Amniotic epithelial cell (primary cell): ENCODE measurements at regions not wholly inside any gene's neighbourhood (a gene's known extent, or its start where the extent isn't known, plus 50 kb on each side); places are given as distances from the start of the nearest gene placed in this dataset.
"Not testable (repeated sequence)": the region's sequence is repeated elsewhere in the genome, so short reads cannot be mapped to it uniquely, and the experiment has no call there.

Experiments used
- DNase-seq: peaks from one replicate; pipeline ENCODE4 v3.0.0-alpha.2; 2010; ENCODE audit warnings: low read depth

- no peak for DNase-seq
Measured at GRCh38 chr14:101080922-101081593, 177.5 kb upstream of the RTL1 start.

DNA sequence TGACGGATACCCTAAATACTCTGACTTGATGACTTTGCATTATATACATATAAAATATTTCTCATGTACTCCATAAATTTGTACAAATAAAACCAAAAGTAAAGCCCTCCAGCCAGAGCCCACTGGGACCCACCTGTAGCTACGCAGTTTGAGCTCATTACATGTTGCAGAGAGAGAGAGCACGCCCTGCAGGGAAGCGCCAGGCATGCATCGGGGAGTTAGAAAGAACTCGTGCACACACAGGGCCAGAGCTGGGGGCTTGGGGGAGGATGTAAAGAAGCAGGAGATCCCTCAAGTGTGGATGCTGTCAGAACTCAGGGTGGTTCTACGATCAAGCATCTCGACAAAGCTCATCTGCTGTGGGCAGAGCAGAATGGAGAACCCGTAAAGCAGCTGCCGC, 178.5 kb upstream of the RTL1 start:
- DNase-seq, result no peak

GRCh38 chr14:101082436-101083384, 179.2 kb upstream of the RTL1 start:
- DNase-seq, result no peak

DNA sequence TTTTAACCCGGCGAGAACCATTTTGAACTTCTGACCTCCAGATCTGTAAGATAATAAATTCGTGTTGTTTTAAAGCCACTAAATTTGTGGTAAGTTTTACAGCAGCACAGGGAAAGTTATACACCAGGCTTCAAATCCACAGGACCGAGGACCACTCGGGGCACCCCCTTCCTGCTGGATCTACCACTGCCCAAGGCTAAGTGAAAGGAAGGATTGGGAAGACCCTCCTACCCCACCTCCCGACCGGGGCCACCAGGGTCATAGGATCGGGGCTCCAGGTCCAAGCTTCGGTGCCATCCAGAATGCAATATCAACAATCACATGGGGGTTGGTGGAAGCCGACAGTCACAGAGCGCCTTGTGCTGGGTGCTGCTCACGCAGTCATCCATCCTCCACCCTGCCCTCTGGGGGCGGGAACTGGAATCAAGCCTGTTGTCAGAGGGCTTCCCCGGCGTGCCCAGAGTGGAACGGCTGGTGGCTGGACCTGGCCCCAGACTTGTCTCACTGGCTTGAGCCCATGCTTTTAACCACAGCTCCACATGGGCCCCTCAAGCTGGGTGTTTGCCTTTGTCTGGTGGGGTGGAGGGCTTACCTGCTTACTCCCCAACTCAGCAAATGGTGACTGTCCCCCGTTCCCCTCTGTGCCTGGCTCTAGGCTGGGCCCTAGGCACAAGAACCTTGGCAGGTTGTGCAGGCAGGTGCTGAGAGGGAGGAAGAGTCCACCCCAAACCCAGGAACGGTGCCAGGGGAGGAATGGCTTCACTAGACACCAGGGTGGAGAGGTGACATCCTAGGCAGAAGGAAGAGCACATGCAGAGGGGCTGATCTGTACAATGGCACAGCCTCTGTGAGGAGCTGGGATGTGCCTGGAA, 180.3 kb upstream of the RTL1 start:
- DNase-seq, result no peak

DNA sequence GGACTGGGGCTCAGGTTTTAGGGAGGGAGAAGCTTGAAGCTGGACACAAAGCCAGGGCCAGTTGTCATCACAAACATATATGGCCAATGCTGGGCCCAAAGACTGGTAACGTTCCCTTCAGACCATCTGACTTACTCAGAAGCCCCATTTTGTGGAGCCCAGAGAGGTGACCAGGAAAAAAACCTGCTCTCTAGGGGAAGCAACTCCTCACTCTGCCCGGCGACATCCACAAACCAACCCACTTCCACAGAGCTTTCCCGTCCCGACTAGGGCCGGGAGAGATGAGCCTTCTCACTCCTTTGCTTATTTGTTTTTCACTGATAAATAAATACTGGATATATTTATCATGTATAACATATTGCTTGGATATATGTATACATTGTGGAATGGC, 180.9 kb upstream of the RTL1 start:
- DNase-seq, result no peak

DNA sequence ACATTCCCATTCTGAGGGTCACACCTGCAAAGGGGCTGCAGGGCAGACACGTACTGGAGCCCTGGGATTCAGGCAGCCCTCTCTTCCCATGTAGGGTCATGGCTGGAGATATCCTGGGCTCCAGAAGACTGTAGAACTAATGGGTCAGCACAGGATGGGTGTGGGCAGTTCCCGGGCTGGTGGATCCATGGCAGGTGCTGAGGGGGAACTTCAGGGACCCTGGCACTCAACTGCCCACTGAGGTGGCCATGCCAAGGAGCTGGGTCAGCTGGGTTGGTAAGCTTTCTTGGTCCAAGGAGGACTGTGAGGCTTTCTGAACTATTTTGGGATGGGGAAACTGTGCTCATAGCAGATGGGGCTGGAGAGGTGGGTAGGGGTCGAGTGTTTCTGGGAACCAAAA, 183.4 kb upstream of the RTL1 start:
- no peak for DNase-seq

- peak; percentile 86 for DNase-seq
Measured at GRCh38 chr14:101087614-101088394, 184.3 kb upstream of the RTL1 start.

GRCh38 chr14:101088395-101088667, 184.8 kb upstream of the RTL1 start:
- no peak for DNase-seq

DNA sequence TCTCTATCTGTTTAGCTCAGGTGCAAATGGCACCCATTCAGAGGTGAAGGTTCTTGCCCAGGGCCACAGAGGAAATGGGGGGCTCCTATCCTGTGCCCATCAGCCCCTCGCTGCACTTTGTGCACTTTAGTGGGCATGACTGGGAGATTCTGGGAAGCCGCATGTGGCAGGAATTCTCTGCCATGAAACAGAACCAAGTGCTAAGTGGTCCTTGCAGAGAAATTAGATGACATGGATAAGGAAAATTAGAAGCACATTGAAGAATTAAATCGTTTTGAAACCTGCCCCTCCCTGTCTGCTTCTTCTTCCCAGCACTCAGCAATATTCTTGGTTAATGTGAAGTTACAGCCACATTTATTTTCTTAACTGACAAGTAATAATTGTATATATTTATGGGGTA, 185.2 kb upstream of the RTL1 start:
- DNase-seq, result no peak

GRCh38 chr14:101090478-101090877, 187.0 kb upstream of the RTL1 start:
- not testable (repeated sequence) for DNase-seq

DNA sequence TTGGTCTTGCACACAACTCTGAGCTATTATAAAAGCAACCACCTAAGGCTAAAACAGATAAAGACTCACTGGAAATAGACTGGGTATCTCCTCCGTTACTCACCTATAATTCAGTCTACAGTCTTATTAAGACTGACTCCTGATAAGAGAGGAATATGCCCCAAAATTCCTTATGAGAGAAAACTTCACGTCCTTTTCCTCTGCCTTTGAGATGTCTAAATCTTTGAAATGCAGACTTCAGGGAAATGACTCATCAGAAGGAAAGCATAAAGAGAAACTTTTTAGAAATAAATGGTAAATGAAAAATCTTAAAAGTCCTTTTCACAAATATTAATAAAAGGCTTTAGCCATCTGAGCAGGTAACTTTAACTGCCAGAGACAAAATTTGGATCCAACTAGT, 187.5 kb upstream of the RTL1 start:
- DNase-seq, result peak; percentile 22

GRCh38 chr14:101094916-101095315, 191.4 kb upstream of the RTL1 start:
- DNase-seq, result not testable (repeated sequence)

- DNase-seq, result no peak
Measured at GRCh38 chr14:101096551-101096950, 193.0 kb upstream of the RTL1 start.

DNA sequence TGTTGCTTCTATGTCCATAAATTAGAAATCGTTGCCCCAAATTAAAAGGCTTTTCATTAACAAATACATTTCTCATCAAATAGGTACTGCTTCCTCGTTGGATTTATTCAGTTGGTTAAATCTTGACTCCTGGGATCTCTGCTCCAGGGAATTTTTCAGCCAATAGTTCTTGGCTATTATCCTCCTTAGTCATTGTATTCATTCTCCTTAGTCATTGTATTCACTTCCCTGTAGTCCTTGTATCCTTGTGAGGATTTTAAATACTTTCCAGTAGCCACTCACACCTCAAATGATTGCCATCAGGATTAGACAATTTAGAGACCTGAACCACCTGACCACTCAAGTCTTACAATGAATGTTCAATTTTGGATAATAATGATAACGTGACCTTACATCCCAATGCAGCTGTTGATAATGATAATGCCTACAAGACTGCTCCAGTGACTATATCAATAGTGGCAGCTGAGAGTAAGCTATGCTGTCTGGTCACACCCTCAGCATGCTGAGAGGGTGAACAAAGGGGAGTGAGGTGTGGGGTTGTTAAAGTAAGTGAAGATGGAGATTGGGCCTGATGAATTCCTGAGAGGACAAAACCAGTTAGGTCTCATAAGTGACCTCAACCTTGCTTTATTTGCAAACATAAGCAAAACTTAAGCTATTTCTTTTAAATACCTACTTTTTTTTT, 193.7 kb upstream of the RTL1 start:
- no peak for DNase-seq

- DNase-seq, result no peak
Measured at GRCh38 chr14:101098177-101098576, 194.7 kb upstream of the RTL1 start.

- DNase-seq, result peak; percentile 34
Measured at GRCh38 chr14:101098641-101099040, 195.1 kb upstream of the RTL1 start.

DNA sequence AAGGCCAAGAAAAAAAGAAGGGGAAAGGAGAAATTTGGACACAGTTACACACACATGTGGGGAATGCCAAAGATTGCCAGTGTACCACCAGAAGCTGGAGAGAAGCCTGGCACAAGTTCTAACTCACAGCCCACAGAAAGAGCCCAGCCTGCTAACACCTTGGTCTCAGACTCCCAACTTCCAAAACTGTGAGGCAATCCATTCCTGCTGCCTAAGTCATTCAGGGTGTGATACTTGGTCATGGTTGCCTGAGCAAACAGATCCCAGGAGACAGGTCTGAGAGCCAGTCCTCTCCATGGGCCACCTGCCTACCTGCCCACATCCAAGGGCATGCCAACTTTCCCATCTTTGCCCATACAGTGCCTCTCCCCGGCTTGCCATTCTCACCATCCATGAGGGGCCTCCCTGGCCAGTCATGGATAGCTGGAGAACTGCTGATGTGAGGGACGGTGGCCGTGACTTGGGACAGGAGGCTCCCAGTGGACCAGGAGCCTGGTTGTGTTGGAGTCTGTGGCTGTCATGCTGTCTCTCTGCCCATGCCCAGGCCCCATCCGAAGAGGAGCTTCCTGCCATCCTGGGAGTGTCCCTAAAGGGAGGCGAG, 198.0 kb upstream of the RTL1 start:
- DNase-seq, result peak; percentile 13

- no peak for DNase-seq
Measured at GRCh38 chr14:101102875-101103274, 199.4 kb upstream of the RTL1 start.

DNA sequence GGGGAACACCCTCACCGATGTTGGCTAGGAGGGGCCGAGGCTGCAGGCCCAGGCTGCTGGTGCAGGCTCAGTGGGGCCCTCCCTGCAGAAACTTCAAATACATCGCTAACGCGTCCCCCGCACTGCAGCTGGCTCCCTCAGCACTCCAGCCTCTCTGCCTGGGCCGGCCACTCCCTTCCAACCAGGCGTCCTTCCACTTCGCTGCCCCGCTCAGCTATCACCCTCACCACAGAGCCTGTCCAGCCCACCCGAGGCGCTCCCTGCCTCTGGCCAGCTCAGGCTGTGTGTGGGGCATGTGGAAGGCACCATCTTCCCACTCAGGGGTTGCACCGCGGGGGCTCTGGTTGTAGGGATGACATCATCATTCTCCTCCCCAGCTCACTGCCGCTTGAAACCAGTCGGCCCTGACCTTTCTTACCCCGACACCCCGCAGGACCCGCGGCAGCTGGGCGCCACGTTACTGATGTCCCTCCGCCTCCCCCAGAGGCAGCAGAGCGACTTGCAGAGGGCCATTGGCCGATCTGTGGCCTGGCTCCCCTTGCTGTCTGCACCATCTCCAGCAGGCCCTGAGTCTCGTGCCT, 199.9 kb upstream of the RTL1 start:
- DNase-seq, result no peak

- DNase-seq, result no peak
Measured at GRCh38 chr14:101104485-101104884, 201.0 kb upstream of the RTL1 start.
